Ureter (tissue), 1 donor: ENCODE measurements at regions not wholly inside any gene's neighbourhood (a gene's known extent, or its start where the extent isn't known, plus 50 kb on each side); places are given as distances from the start of the nearest gene placed in this dataset.

Source experiments
- DNase-seq: peaks from one replicate; pipeline ENCODE4 v3.0.0-alpha.2; 2020; ENCODE audit warnings: low spot score
- donor health status: DM: yes; HTN: yes; CAD: no.

GRCh38 chr3:194804796-194805195, 119.1 kb downstream of the FAM43A start:
- no peak for DNase-seq

GRCh38 chr3:194805546-194805945, 119.9 kb downstream of the FAM43A start:
- no peak for DNase-seq

GRCh38 chr3:194806991-194807630, 121.4 kb downstream of the FAM43A start:
- no peak for DNase-seq

- no peak for DNase-seq
These were observed 123.0 kb downstream of the FAM43A start for GRCh38 chr3:194808640-194809097.

GRCh38 chr3:194809382-194809781, 123.7 kb downstream of the FAM43A start:
- DNase-seq: no peak

- no peak for DNase-seq
These were observed 124.4 kb downstream of the FAM43A start for GRCh38 chr3:194810076-194810475.

- no peak for DNase-seq
These were observed 125.4 kb downstream of the FAM43A start for GRCh38 chr3:194811118-194811517.

GRCh38 chr3:194812176-194812575, 126.5 kb downstream of the FAM43A start:
- no peak for DNase-seq

GRCh38 chr3:194814878-194815357, 129.2 kb downstream of the FAM43A start:
- DNase-seq: no peak

- DNase-seq: no peak
These were observed 131.3 kb downstream of the FAM43A start for GRCh38 chr3:194816748-194817591.

GRCh38 chr3:194817592-194817930, 131.9 kb downstream of the FAM43A start:
- DNase-seq: no peak

- DNase-seq: no peak
These were observed 132.3 kb downstream of the FAM43A start for GRCh38 chr3:194817936-194818335.

GRCh38 chr3:194824100-194824499, 138.4 kb downstream of the FAM43A start:
- no peak for DNase-seq

GRCh38 chr3:194824701-194825111, 139.0 kb downstream of the FAM43A start:
- DNase-seq: no peak

GRCh38 chr3:194826594-194826993, 140.9 kb downstream of the FAM43A start:
- DNase-seq: no peak

- DNase-seq: no peak
These were observed 141.8 kb downstream of the FAM43A start for GRCh38 chr3:194827486-194827885.

GRCh38 chr3:194828116-194828515, 142.4 kb downstream of the FAM43A start:
- no peak for DNase-seq

- DNase-seq: no peak
These were observed 143.2 kb downstream of the FAM43A start for GRCh38 chr3:194828926-194829325.

- DNase-seq: no peak
These were observed 144.7 kb downstream of the FAM43A start for GRCh38 chr3:194830401-194830800.

GRCh38 chr3:194830978-194831377, 145.3 kb downstream of the FAM43A start:
- DNase-seq: no peak

GRCh38 chr3:194832346-194833104, 146.8 kb downstream of the FAM43A start:
- no peak for DNase-seq
